H9 (cell line): ENCODE measurements at regions not wholly inside any gene's neighbourhood (a gene's known extent, or its start where the extent isn't known, plus 50 kb on each side); places are given as distances from the start of the nearest gene placed in this dataset.
A peak's percentile ranks its signal among the peaks of the same experiment; 100 is the strongest.

Experiments
- DNase-seq: peaks from one replicate; pipeline ENCODE4 v3.0.0-alpha.2; 2017
- H2AFZ ChIP-seq: one replicate; pipeline ENCODE4 v1.6.1; 2013; ENCODE audit warnings: mild to moderate bottlenecking, low read length, control low read depth, moderate library complexity
- H2AK5ac ChIP-seq: 2 replicates; pipeline ENCODE4 v1.6.1; 2013; ENCODE audit warnings: low read length, control low read depth, mixed read lengths; ENCODE audit not compliant: insufficient read length
- H2BK120ac ChIP-seq: one replicate; pipeline ENCODE4 v1.6.1; 2013; ENCODE audit warnings: low read depth, mild to moderate bottlenecking, low read length, control low read depth, inconsistent platforms; ENCODE audit not compliant: poor library complexity, severe bottlenecking
- H2BK12ac ChIP-seq: 2 replicates; pipeline ENCODE4 v1.6.1; 2013; ENCODE audit warnings: low read length, control low read depth, mixed read lengths, low read depth; ENCODE audit not compliant: insufficient read length
- H2BK15ac ChIP-seq: 2 replicates; pipeline ENCODE4 v1.6.1; 2013; ENCODE audit warnings: low read depth, low read length, control low read depth
- H2BK20ac ChIP-seq: one replicate; pipeline ENCODE4 v1.6.1; 2013; ENCODE audit warnings: low read depth, mild to moderate bottlenecking, low read length, control low read depth, inconsistent platforms; ENCODE audit not compliant: poor library complexity, severe bottlenecking
- H2BK5ac ChIP-seq: 2 replicates; pipeline ENCODE4 v1.6.1; 2013; ENCODE audit warnings: low read length, control low read depth, mixed read lengths; ENCODE audit not compliant: insufficient read length
- H3K14ac ChIP-seq: 2 replicates; pipeline ENCODE4 v1.6.1; 2013; ENCODE audit warnings: low read length, control low read depth; ENCODE audit not compliant: insufficient read depth
- H3K18ac ChIP-seq: 2 replicates; pipeline ENCODE4 v1.6.1; 2013; ENCODE audit warnings: low read depth, mild to moderate bottlenecking, mixed read lengths, low read length, control low read depth; ENCODE audit not compliant: insufficient read length
- H3K23ac ChIP-seq: 2 replicates; pipeline ENCODE4 v1.6.1; 2013; ENCODE audit warnings: low read length, control low read depth, mixed read lengths, low read depth; ENCODE audit not compliant: insufficient read length
- H3K23me2 ChIP-seq: 2 replicates; pipeline ENCODE4 v1.6.1; 2013; ENCODE audit warnings: low read depth, mild to moderate bottlenecking, mixed read lengths, low read length, control low read depth; ENCODE audit not compliant: insufficient read length, poor library complexity, severe bottlenecking
- H3K27ac ChIP-seq: 2 replicates; pipeline ENCODE4 v1.5.1; 2013; ENCODE audit warnings: low read length, control low read depth, mixed read lengths, low read depth; ENCODE audit not compliant: insufficient read length
- H3K27me3 ChIP-seq: 2 replicates; pipeline ENCODE4 v1.6.1; 2013; ENCODE audit warnings: low read length, control low read depth, inconsistent platforms; ENCODE audit not compliant: insufficient read depth
- H3K4ac ChIP-seq: 2 replicates; pipeline ENCODE4 v1.6.1; 2013; ENCODE audit warnings: low read depth, mild to moderate bottlenecking, control low read depth, inconsistent platforms, low read length, moderate library complexity
- H3K4me1 ChIP-seq: 2 replicates; pipeline ENCODE4 v1.6.1; 2013; ENCODE audit warnings: low read length, control low read depth, inconsistent platforms; ENCODE audit not compliant: insufficient read depth
- H3K4me2 ChIP-seq: 2 replicates; pipeline ENCODE4 v1.6.1; 2013; ENCODE audit warnings: low read length, control low read depth, mixed read lengths; ENCODE audit not compliant: insufficient read length, insufficient read depth
- H3K56ac ChIP-seq: 2 replicates; pipeline ENCODE4 v1.6.1; 2013; ENCODE audit warnings: low read depth, mild to moderate bottlenecking, mixed read lengths, low read length, control low read depth; ENCODE audit not compliant: insufficient read length
- H3K79me1 ChIP-seq: 2 replicates; pipeline ENCODE4 v1.6.1; 2013; ENCODE audit warnings: low read depth, mild to moderate bottlenecking, moderate library complexity, low read length, control low read depth, inconsistent platforms; ENCODE audit not compliant: insufficient read depth, poor library complexity, severe bottlenecking
- H3K79me2 ChIP-seq: 2 replicates; pipeline ENCODE4 v1.6.1; 2013; ENCODE audit warnings: low read length, control low read depth, inconsistent platforms; ENCODE audit not compliant: insufficient read depth
- H3K9ac ChIP-seq: 2 replicates; pipeline ENCODE4 v1.6.1; 2013; ENCODE audit warnings: low read length, control low read depth, mixed read lengths; ENCODE audit not compliant: insufficient read length; ENCODE audit errors: extremely low read depth
- H3K9me3 ChIP-seq: one replicate; pipeline ENCODE4 v1.6.1; 2013; ENCODE audit warnings: low read depth, low read length, inconsistent platforms; ENCODE audit not compliant: control insufficient read depth
- H3T11ph ChIP-seq: one replicate; pipeline ENCODE4 v1.6.1; 2013; ENCODE audit warnings: mild to moderate bottlenecking, low read length, control low read depth, inconsistent platforms
- H4K20me1 ChIP-seq: one replicate; pipeline ENCODE4 v1.6.1; 2013; ENCODE audit not compliant: control insufficient read depth, insufficient read length, insufficient read depth
- H4K5ac ChIP-seq: 2 replicates; pipeline ENCODE4 v1.6.1; 2013; ENCODE audit warnings: low read depth, mild to moderate bottlenecking, mixed read lengths, low read length, control low read depth; ENCODE audit not compliant: insufficient read length
- H4K8ac ChIP-seq: replicated peaks from 2 replicates; pipeline ENCODE4 v1.6.1; 2013; ENCODE audit warnings: low read length, control low read depth, mixed read lengths, low read depth; ENCODE audit not compliant: insufficient read length
- H4K91ac ChIP-seq: 2 replicates; pipeline ENCODE4 v1.6.1; 2013; ENCODE audit warnings: low read depth, mild to moderate bottlenecking, moderate library complexity, mixed read lengths, low read length, control low read depth; ENCODE audit not compliant: insufficient read length
- H3K27ac Mint-ChIP-seq, 3 experiments: 2 replicates in 2 of 3; 3 replicates in 1 of 3; pipeline ENCODE4 v1.8.0; 2020 to 2021; ENCODE audit warnings: mixed read lengths in 3 of 3, mild to moderate bottlenecking in 1 of 3, moderate library complexity in 1 of 3
- H3K27me3 Mint-ChIP-seq: 2 replicates; pipeline ENCODE4 v1.8.0; 2021; ENCODE audit warnings: low read depth, mild to moderate bottlenecking, moderate library complexity, mixed read lengths
- H3K36me3 Mint-ChIP-seq, 3 experiments: 2 replicates in 2 of 3; 3 replicates in 1 of 3; pipeline ENCODE4 v1.8.0; 2020 to 2021; ENCODE audit warnings: low read depth in 3 of 3, mixed read lengths in 3 of 3; ENCODE audit not compliant: insufficient read depth in 1 of 3
- H3K4me1 Mint-ChIP-seq, 2 experiments: 2 replicates each; pipeline ENCODE4 v1.8.0; 2020; ENCODE audit warnings: mixed read lengths in 2 of 2
- H3K4me3 Mint-ChIP-seq, 2 experiments: 2 replicates in 1 of 2; 3 replicates in 1 of 2; pipeline ENCODE4 v1.8.0; 2020 to 2021; ENCODE audit warnings: mild to moderate bottlenecking in 2 of 2, mixed read lengths in 2 of 2, moderate library complexity in 1 of 2
- H3K9me3 Mint-ChIP-seq, 2 experiments: 2 replicates in 1 of 2; 3 replicates in 1 of 2; pipeline ENCODE4 v1.8.0; 2020; ENCODE audit warnings: mild to moderate bottlenecking in 2 of 2, mixed read lengths in 2 of 2, moderate library complexity in 1 of 2
- CTCF ChIP-seq: fragments of 200-600 bp; sonication (generic); conservative IDR thresholded peaks from 3 replicates; pipeline ENCODE4 v1.8.0; 2021; ENCODE audit warnings: antibody characterized with exemption, mild to moderate bottlenecking
- WGBS: extraction: QIAGEN DNeasy Blood & Tissue Kit; methylation state at CpG from one replicate; pipeline ENCODE4 v1.1.7; 2013; ENCODE audit warnings: missing lambda C conversion rate, low lambda C conversion rate, mixed read lengths; ENCODE audit not compliant: insufficient read length; ENCODE audit errors: extremely low coverage; 5-methylcytosine and 5-hydroxymethylcytosine counted together

- no peaks in the 10 kb centered on the region for H3K4me1 ChIP-seq
- no CpG with 5 or more reads among the region's 3 CpGs for WGBS
- no peak overlapping the region for H4K91ac ChIP-seq
Observed at GRCh38 chr7:130998993-130999602, 265.1 kb upstream of the KLF14 start.

More at GRCh38 chr7:130998993-130999602, 265.1 kb upstream of the KLF14 start:
- DNase-seq, result no peak
- H3K14ac ChIP-seq, result no peak overlapping the region
- no peak overlapping the region for H2BK15ac ChIP-seq
- no peak overlapping the region for H2AFZ ChIP-seq
- H3K23me2 ChIP-seq, result no peaks in the 10 kb centered on the region
- H4K8ac ChIP-seq, result no peak overlapping the region
- peaks cover 7 to 8% (median 7%) of the 10 kb centered on the region in 3 experiments; a peak in 5 of 7 replicates for H3K36me3 Mint-ChIP-seq
- peaks cover 13 to 20% of the 10 kb centered on the region in 2 experiments for H3K4me1 Mint-ChIP-seq
- H3K9ac ChIP-seq, result no peak overlapping the region
- H4K5ac ChIP-seq, result no peak overlapping the region
- no peak overlapping the region for H3K23ac ChIP-seq
- no peak overlapping the region; a peak in 1 of 5 replicates for H3K4me3 Mint-ChIP-seq
- H3K9me3 Mint-ChIP-seq, result peaks cover 6% of the 10 kb centered on the region in 2 experiments; a peak in 3 of 5 replicates
- H3K18ac ChIP-seq, result no peak overlapping the region
- H2AK5ac ChIP-seq, result no peak overlapping the region
- H3K79me1 ChIP-seq, result no peaks in the 10 kb centered on the region
- H3K4me2 ChIP-seq, result no peak overlapping the region
- H3K27ac ChIP-seq, result no peak overlapping the region
- H3T11ph ChIP-seq, result no peak overlapping the region
- H3K27me3 ChIP-seq, result no peaks in the 10 kb centered on the region
- H3K79me2 ChIP-seq, result no peaks in the 10 kb centered on the region
- no peak overlapping the region for H2BK12ac ChIP-seq
- no peaks in the 10 kb centered on the region for H4K20me1 ChIP-seq
- H2BK120ac ChIP-seq, result no peak overlapping the region
- H3K4ac ChIP-seq, result no peak overlapping the region
- TF ChIP-seq CTCF, result no peak
- no peak overlapping the region for H3K56ac ChIP-seq
- no peak overlapping the region for H2BK20ac ChIP-seq
- peak overlapping the region in 2 of 3 experiments; percentile 75 to 80; a peak in 3 of 7 replicates for H3K27ac Mint-ChIP-seq
- no peak overlapping the region for H2BK5ac ChIP-seq
- no peaks in the 10 kb centered on the region for H3K9me3 ChIP-seq
- no peaks in the 10 kb centered on the region for H3K27me3 Mint-ChIP-seq
